AG08396 (cell line): ENCODE measurements at regions not wholly inside any gene's neighbourhood (a gene's known extent, or its start where the extent isn't known, plus 50 kb on each side); places are given as distances from the start of the nearest gene placed in this dataset.
"Not testable (repeated sequence)": the region's sequence is repeated elsewhere in the genome, so short reads cannot be mapped to it uniquely, and the experiment has no call there.

Experiments
- DNase-seq: peaks from one replicate; pipeline ENCODE4 v3.0.0; 2012; ENCODE audit warnings: low spot score, mixed read lengths

- DNase-seq: not testable (repeated sequence)
Observed at GRCh38 chr2:111579500-111580134, 304.4 kb downstream of the ANAPC1 start.

GRCh38 chr2:111580616-111581015 is 303.4 kb downstream of the ANAPC1 start:
- not testable (repeated sequence) for DNase-seq

DNA sequence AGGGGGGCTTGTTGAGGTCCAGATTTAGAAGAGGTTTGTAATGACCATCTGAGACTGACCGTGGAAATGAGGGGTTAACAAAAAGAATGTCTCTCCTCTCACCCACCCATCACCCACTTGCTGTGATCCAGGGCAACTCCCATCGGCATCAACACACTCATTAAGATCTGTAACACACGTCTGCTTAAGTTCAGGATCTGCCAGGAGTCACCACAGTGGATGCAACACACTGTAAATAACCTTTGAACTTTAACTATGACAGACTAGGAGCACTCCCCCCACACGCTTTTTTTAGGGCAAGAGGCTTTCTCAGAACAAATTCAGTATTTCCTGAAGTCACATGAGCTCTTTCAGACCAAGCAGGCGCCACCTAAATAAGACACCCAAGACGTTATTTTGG is 301.9 kb downstream of the ANAPC1 start:
- not testable (repeated sequence) for DNase-seq

DNA sequence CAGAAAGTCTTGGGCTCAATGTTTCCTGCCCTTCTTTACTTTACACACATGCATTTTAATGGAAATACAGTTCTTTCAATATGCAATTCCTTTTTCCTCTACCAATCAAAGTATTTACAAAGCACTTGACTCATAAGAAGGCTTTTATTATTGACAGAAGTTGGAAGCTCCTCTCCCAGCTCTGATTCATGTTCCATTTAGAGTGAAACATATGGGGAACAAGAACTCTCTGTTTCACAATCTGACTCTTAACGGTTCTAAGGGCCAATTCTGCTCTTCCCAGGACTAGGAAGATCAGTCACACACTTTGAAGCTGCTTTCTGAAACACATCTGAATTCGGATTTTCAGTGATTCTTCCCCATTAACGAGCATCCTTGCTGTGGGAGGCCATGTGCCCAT is 300.5 kb downstream of the ANAPC1 start:
- not testable (repeated sequence) for DNase-seq

DNA sequence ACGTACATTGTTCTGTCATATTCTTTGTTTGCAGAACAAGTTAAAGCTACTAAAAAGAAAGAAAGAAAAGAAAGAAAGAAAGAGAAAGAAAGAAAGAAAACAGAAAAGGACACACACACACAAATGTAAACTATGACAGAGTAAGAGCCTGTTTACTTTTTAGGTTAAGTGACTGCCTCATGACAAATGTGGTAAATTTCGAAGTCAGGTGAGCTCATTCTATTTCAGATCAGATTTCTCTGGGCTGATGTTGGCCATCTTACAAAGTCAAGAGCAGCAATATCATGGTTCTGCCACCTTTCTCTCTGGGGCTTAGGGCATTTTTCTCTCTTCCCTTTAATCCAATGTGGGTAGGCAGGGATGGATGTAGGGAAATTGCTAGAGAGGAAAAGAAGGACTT is 299.5 kb downstream of the ANAPC1 start:
- DNase-seq: not testable (repeated sequence)

- not testable (repeated sequence) for DNase-seq
Observed at GRCh38 chr2:111584950-111585349, 299.0 kb downstream of the ANAPC1 start.

- not testable (repeated sequence) for DNase-seq
Observed at GRCh38 chr2:111586014-111586413, 298.0 kb downstream of the ANAPC1 start.

- DNase-seq: not testable (repeated sequence)
Observed at GRCh38 chr2:111595072-111595471, 288.9 kb downstream of the ANAPC1 start.

GRCh38 chr2:111596808-111597705 is 286.9 kb downstream of the ANAPC1 start:
- DNase-seq: not testable (repeated sequence)

- not testable (repeated sequence) for DNase-seq
Observed at GRCh38 chr2:111598944-111599343, 285.0 kb downstream of the ANAPC1 start.

GRCh38 chr2:111602259-111602658 is 281.7 kb downstream of the ANAPC1 start:
- not testable (repeated sequence) for DNase-seq

GRCh38 chr2:111605798-111606197 is 278.2 kb downstream of the ANAPC1 start:
- not testable (repeated sequence) for DNase-seq

DNA sequence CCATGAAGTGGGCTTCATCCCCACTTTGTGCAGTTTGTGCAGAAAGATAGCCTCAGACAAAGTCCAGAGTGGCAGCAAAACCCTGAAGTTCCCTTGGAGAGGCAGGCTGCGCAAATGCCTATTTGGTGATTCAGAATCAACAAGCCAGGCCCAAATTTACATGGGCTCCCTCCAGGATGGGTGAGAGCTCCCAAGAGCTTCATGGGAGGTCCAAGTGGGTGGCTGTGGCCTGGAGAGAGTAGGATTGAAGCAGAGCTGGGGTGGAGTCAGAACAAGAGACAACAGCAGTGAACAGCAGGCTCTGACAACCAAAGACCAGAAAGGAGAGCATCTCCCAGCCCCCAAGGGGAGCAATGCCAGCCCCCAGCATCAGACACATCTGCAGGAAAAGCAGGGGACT is 277.4 kb downstream of the ANAPC1 start:
- not testable (repeated sequence) for DNase-seq

GRCh38 chr2:111609146-111609844 is 274.7 kb downstream of the ANAPC1 start:
- DNase-seq: not testable (repeated sequence)

DNA sequence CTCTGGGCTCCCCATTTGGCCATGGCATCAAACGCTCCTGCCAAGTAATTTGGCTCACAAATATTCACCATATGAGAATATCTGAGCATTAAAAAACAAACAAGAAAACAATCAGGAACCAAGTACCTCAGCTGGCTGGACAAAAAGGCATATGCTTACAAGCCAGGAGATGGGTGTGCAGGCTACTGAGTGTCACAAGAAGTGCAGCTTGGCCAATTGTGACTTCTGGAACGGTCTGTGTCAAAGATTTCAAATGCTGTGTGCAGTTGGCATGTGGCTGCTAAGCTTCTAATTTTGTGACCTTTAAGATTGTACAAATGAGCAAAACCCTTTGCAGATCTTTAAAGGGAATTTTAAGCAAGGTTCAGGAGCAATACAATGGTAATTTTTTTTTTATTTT is 274.0 kb downstream of the ANAPC1 start:
- not testable (repeated sequence) for DNase-seq

DNA sequence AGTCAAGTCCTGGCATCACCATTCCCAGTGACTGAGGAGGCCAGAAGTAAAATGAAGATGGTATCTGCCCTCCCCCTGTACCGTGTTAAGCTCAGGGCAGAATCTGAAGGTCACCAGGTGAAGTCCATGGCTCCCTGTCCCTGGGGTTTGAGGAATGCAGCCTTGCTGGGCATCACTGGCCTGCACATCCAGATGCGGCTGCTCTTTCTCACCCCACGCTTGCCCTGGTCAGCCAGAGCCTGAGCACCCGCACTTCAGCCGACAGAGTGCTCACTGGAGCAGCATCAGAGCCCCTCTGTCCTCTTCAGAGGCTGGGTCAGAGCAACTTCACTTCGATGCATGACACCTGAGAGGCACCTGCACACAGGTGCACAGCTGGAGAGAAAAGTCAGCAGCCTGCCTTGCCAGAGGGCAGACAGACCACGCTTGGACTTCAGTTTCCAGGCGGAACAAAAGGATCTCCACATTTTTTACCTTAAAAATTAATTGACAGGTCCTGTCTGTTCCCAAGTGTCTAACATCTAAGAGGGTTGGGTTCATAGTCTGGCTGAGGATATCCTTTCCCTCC is 267.3 kb downstream of the ANAPC1 start:
- no peak for DNase-seq

DNA sequence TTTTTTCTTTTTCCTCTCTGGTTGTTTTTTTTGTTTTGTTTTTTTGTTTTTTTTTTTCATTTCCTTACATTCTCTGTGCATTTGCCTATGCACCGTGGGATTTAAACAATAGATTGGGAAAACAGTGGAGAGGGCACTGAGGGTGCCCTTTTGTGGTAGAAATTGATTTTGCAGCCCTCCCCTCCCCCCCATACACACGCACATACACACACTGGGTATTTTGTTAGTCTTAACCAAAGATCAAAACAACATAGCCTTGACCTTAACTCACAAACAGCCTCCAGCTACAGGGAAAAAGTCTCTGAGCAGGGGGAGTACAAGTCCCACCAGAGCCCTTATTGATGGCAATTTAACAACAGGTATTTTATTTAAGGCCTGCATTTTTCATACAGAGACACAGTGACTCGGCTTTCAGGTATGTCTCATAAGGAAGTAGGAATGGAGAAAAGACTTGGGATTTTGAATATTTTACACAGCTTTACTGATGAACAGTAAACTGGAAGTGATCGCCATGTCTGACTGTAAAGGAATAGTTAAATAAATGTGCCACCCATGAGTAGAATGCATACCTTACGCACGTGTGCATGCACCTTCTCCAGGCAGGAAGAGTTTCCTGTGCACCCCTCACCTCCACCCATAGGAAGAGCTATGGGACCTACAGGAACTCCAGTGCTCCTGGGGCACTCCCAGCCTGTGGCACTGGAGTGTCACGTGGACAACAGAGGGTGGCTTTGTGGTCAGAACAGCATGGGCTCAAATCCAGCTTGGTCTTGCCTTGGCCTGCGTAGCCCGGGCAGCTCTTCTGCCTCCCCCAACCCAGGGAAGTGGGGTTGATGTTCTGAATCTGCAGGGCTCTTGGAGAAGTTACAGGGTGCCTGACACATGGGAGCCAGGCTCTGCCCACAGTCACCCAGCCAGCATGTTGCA is 266.4 kb downstream of the ANAPC1 start:
- DNase-seq: no peak

- no peak for DNase-seq
Observed at GRCh38 chr2:111618226-111618977, 265.6 kb downstream of the ANAPC1 start.

- no peak for DNase-seq
Observed at GRCh38 chr2:111618978-111619902, 264.8 kb downstream of the ANAPC1 start.
